Fibroblast of the aortic adventitia (primary cell): ENCODE measurements at regions not wholly inside any gene's neighbourhood (a gene's known extent, or its start where the extent isn't known, plus 50 kb on each side); places are given as distances from the start of the nearest gene placed in this dataset.

ENCODE experiments used
- DNase-seq: peaks from one replicate; pipeline ENCODE4 v3.0.0-alpha.2; 2010; ENCODE audit warnings: low read depth
- H3K4me3 ChIP-seq: 2 replicates; pipeline ENCODE4 v1.5.1; 2011; ENCODE audit warnings: low read depth, mild to moderate bottlenecking, control low read depth, low read length, moderate library complexity
- CTCF ChIP-seq: IDR thresholded peaks from 2 replicates; pipeline ENCODE4 v1.5.1; 2011; ENCODE audit warnings: mild to moderate bottlenecking, low read length, control low read depth, inconsistent platforms; ENCODE audit not compliant: insufficient read depth

DNA sequence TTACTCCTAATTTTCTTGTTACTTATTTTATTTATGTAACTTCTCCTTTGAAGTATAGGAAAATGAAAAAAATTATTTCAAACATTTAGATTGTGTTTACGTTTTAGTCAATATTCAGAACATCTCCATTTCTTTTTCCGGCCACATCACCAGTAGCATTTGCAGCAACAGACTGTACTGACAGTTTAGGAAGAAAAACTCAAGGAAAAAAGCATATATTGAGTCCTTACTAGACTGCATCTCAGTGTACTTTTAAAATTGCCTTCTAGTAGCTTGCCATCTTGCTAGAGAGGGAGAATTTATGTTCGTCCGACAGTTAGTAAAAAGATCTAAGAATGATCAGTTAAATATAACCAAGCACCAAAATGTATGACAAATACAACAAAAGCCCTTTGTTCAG is 625.0 kb upstream of the MIS18BP1 start:
- H3K4me3 ChIP-seq, result no peak overlapping the region
- TF ChIP-seq CTCF, result no peak
- no peak for DNase-seq

- no peak for DNase-seq
- no peak for TF ChIP-seq CTCF
- no peak overlapping the region for H3K4me3 ChIP-seq
Measured at GRCh38 chr14:45868863-45869262, 615.9 kb upstream of the MIS18BP1 start.

- no peak overlapping the region for H3K4me3 ChIP-seq
- DNase-seq, result no peak
- TF ChIP-seq CTCF, result no peak
Measured at GRCh38 chr14:45868377-45868776, 615.4 kb upstream of the MIS18BP1 start.

GRCh38 chr14:45867046-45867894 is 614.3 kb upstream of the MIS18BP1 start:
- TF ChIP-seq CTCF, result no peak
- H3K4me3 ChIP-seq, result no peak overlapping the region
- no peak for DNase-seq

- no peak overlapping the region for H3K4me3 ChIP-seq
- no peak for TF ChIP-seq CTCF
- no peak for DNase-seq
Measured at GRCh38 chr14:45838597-45838996, 585.6 kb upstream of the MIS18BP1 start.

GRCh38 chr14:45819107-45819506 is 566.1 kb upstream of the MIS18BP1 start:
- H3K4me3 ChIP-seq, result no peak overlapping the region
- TF ChIP-seq CTCF, result no peak
- no peak for DNase-seq

GRCh38 chr14:45811155-45811554 is 558.2 kb upstream of the MIS18BP1 start:
- no peak for DNase-seq
- no peak for TF ChIP-seq CTCF
- no peak overlapping the region for H3K4me3 ChIP-seq
